SK-N-SH (cell line): ENCODE measurements at regions not wholly inside any gene's neighbourhood (a gene's known extent, or its start where the extent isn't known, plus 50 kb on each side); places are given as distances from the start of the nearest gene placed in this dataset.

Experiments used
- CTCF ChIA-PET: fragments of 300-600, 350-600 bp; formaldehyde crosslinking; extraction: SDS; loops from one replicate; lab custom pipeline; 2021; lab: Yijun Ruan, JAX
- POLR2A ChIA-PET: fragments of 350-600 bp; sonication (Branson Sonifier 250); formaldehyde crosslinking; extraction: SDS; loops from one replicate; lab custom pipeline; 2020; ENCODE audit warnings: antibody characterized with exemption, inconsistent platforms; lab: Yijun Ruan, JAX
- DNase-seq: peaks from one replicate; pipeline ENCODE4 v3.0.0; 2012
- H2AFZ ChIP-seq: fragments of 200-600 bp; sonication (generic); 2 replicates; pipeline ENCODE4 v1.8.1; 2016; ENCODE audit warnings: antibody characterized with exemption, mild to moderate bottlenecking, low read depth
- H3F3A ChIP-seq: fragments of 200-600 bp; sonication (generic); replicated peaks from 2 replicates; pipeline ENCODE3; 2016; ENCODE audit warnings: antibody characterized with exemption, mild to moderate bottlenecking; ENCODE audit not compliant: insufficient read depth
- H3K27ac ChIP-seq, 2 experiments: fragments of 200-500 bp in 1 of 2; fragments of 200-600 bp in 1 of 2; sonication (Bioruptor generic) in 1 of 2; sonication (generic), shearing (Covaris generic) in 1 of 2; 2 replicates each; pipeline versions ENCODE4 v1.5.1 to v1.6.1; 2014 to 2016; ENCODE audit warnings: low read depth in 2 of 2, inconsistent platforms in 1 of 2, low read length in 1 of 2, mild to moderate bottlenecking in 1 of 2, mixed read lengths in 1 of 2
- H3K27me3 ChIP-seq: fragments of 200-600 bp; sonication (generic), shearing (Covaris generic); 2 replicates; pipeline ENCODE4 v1.6.1; 2016; ENCODE audit warnings: mixed run types; ENCODE audit not compliant: insufficient read depth
- H3K36me3 ChIP-seq, 2 experiments: fragments of 200-500 bp in 1 of 2; fragments of 200-600 bp in 1 of 2; sonication (Bioruptor generic) in 1 of 2; sonication (generic) in 1 of 2; replicated peaks in 1 of 2; 2 replicates each; pipeline versions ENCODE3 to v1.5.1; 2014 to 2016; ENCODE audit warnings: low read length in 1 of 2, mild to moderate bottlenecking in 1 of 2; ENCODE audit not compliant: insufficient read depth in 2 of 2, control insufficient read depth in 1 of 2
- H3K4me1 ChIP-seq, 2 experiments: fragments of 200-500 bp in 1 of 2; fragments of 200-600 bp in 1 of 2; sonication (Bioruptor generic) in 1 of 2; sonication (generic), shearing (Covaris generic) in 1 of 2; 2 replicates each; pipeline versions ENCODE4 v1.5.1 to v1.6.1; 2014 to 2016; ENCODE audit warnings: low read depth in 1 of 2, low read length in 1 of 2, mixed run types in 1 of 2; ENCODE audit not compliant: insufficient read depth in 2 of 2, control insufficient read depth in 1 of 2
- H3K4me2 ChIP-seq: fragments of 200-600 bp; sonication (generic), shearing (Covaris generic); 2 replicates; pipeline ENCODE4 v1.6.1; 2017; ENCODE audit warnings: mixed run types
- H3K4me3 ChIP-seq, 2 experiments: fragments of 200-500 bp in 1 of 2; fragments of 200-600 bp in 1 of 2; sonication (Bioruptor generic) in 1 of 2; sonication (generic), shearing (Covaris generic) in 1 of 2; 2 replicates each; pipeline versions ENCODE4 v1.5.1 to v1.8.1; 2014 to 2016; ENCODE audit warnings: low read depth in 2 of 2, inconsistent platforms in 1 of 2, low read length in 1 of 2, mild to moderate bottlenecking in 1 of 2, mixed read lengths in 1 of 2, moderate library complexity in 1 of 2
- H3K79me2 ChIP-seq: fragments of 200-600 bp; sonication (generic); 2 replicates; pipeline ENCODE4 v1.8.1; 2017; ENCODE audit warnings: mild to moderate bottlenecking; ENCODE audit not compliant: insufficient read depth
- H3K9ac ChIP-seq: fragments of 200-600 bp; sonication (generic); 2 replicates; pipeline ENCODE4 v1.6.1; 2017; ENCODE audit warnings: mixed run types
- H3K9me2 ChIP-seq: fragments of 200-600 bp; sonication (generic); 2 replicates; pipeline ENCODE4 v1.6.1; 2017; ENCODE audit warnings: mixed run types
- H3K9me3 ChIP-seq: fragments of 200-600 bp; sonication (generic); 2 replicates; pipeline ENCODE4 v1.6.1; 2017; ENCODE audit warnings: mixed run types, mild to moderate bottlenecking, moderate library complexity
- H4K20me1 ChIP-seq: fragments of 200-600 bp; sonication (generic); 2 replicates; pipeline ENCODE4 v1.6.1; 2017; ENCODE audit warnings: mild to moderate bottlenecking, mixed run types; ENCODE audit not compliant: insufficient read depth
- CHD2 ChIP-seq: fragments of 150-350 bp; IDR thresholded peaks from 2 replicates; pipeline ENCODE4 v1.6.1; 2018; ENCODE audit warnings: low read length; ENCODE audit not compliant: partially characterized antibody
- EZH2phosphoT487 ChIP-seq: fragments of 200-600 bp; sonication (generic); IDR thresholded peaks from 2 replicates; pipeline ENCODE4 v1.6.1; 2017; ENCODE audit warnings: low read depth, mixed run types, mild to moderate bottlenecking, antibody characterized with exemption, moderate library complexity, borderline replicate concordance
- NFIC ChIP-seq: IDR thresholded peaks from 2 replicates; pipeline ENCODE4 v1.4.0; 2012; ENCODE audit warnings: borderline replicate concordance
- NRF1 ChIP-seq: IDR thresholded peaks from 2 replicates; pipeline ENCODE4 v1.6.1; 2012; ENCODE audit warnings: low read depth, mild to moderate bottlenecking, low read length
- RAD21 ChIP-seq: IDR thresholded peaks from 2 replicates; pipeline ENCODE4 v1.6.1; 2012; ENCODE audit warnings: mild to moderate bottlenecking, low read length
- RCOR1 ChIP-seq: fragments of 150-350 bp; IDR thresholded peaks from 2 replicates; pipeline ENCODE4 v1.6.1; 2017; ENCODE audit warnings: antibody characterized with exemption, low read length
- SMC3 ChIP-seq: IDR thresholded peaks from 2 replicates; pipeline ENCODE4 v1.6.1; 2012; ENCODE audit warnings: low read depth, low read length, improper control_type of control experiment
- TCF12 ChIP-seq: IDR thresholded peaks from 2 replicates; pipeline ENCODE4 v1.4.0; 2012
- WGBS: methylation state at CpG from one replicate; pipeline ENCODE4 v1.1.6; 2017; ENCODE audit warnings: low lambda C conversion rate; 5-methylcytosine and 5-hydroxymethylcytosine counted together
- TF ChIP-seq, protein P1 (sequence below): IDR thresholded peaks from 2 replicates; pipeline ENCODE4 v1.4.0; 2012; ENCODE audit warnings: low read depth, borderline replicate concordance
- TF ChIP-seq, protein P2 (sequence below): IDR thresholded peaks from 2 replicates; pipeline ENCODE4; 2012
- TF ChIP-seq, protein P3 (sequence below): IDR thresholded peaks from 2 replicates; pipeline ENCODE4 v1.4.0; 2012; ENCODE audit warnings: low read depth, borderline replicate concordance

DNA sequence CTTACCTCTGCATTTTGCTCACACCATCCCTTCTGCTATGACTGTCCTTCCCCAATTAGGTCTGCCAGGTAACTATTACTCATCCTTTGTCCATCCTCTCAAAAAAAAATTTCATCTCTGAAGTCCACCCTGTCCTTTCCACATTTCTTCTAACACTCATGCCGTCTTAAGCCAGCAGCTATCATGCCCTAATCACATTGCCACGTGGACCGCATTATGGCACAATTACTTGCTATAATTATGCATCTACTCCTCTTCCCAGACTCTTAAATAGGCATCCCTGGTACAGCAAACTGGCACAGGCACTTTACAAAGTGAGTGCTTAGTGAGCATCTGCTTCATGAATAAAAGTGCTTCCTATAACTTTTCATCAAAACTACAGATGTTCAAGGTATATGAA lies 295.4 kb upstream of the ESRRG start:
- Histone ChIP-seq H3K9me3 (no peaks in the 10 kb centered on the region), H3K27ac (peak overlapping the region in 1 of 2 experiments; percentile 74; a peak in 1 of 4 replicates), H3K9ac (no peak overlapping the region), H3K4me2 (no peak overlapping the region), H3K27me3 (no peaks in the 10 kb centered on the region), H3K4me1 (peaks cover 0 to 3% of the 10 kb centered on the region in 2 experiments; a peak in 1 of 4 replicates), H3F3A (no peaks in the 10 kb centered on the region), H2AFZ (no peak overlapping the region), H3K79me2 (no peaks in the 10 kb centered on the region), H3K36me3 (no peaks in the 10 kb centered on the region), H4K20me1 (no peaks in the 10 kb centered on the region), H3K4me3 (no peak overlapping the region), H3K9me2 (no peaks in the 10 kb centered on the region)
- no peak for DNase-seq
- 77% methylated on average over 3 of the region's 3 CpGs for WGBS
- ChIA-PET CTCF (no interaction called here), POLR2A (no interaction called here)
- no peak for TF ChIP-seq CHD2

DNA sequence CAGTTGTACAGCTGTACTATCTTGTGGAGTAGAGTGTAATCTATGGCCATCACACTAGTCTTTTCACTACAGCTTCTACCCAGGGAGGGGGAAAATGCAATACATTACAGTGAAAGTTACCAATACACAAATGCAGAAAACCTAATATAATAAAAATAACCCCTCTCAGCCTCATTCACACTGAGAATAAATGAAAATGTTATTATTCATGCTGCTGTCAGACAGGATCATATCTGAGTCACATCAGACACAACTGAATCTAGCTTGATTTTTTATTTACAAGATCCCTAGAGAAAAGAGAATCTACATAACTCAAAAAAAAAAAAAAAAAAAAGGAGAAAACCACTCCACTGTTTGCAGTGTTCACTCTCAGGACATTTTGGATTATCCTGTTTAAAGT lies 293.9 kb upstream of the ESRRG start:
- H3K79me2 ChIP-seq, result no peaks in the 10 kb centered on the region
- no peaks in the 10 kb centered on the region for H3F3A ChIP-seq
- no peaks in the 10 kb centered on the region for H3K9me2 ChIP-seq
- H3K36me3 ChIP-seq, result no peaks in the 10 kb centered on the region
- H3K27me3 ChIP-seq, result no peaks in the 10 kb centered on the region
- H3K4me1 ChIP-seq, result peaks cover 0 to 3% of the 10 kb centered on the region in 2 experiments; a peak in 1 of 4 replicates
- no peak overlapping the region for H3K9ac ChIP-seq
- no peaks in the 10 kb centered on the region for H4K20me1 ChIP-seq
- no peak overlapping the region for H2AFZ ChIP-seq
- POLR2A ChIA-PET, result no interaction called here
- no peak overlapping the region for H3K4me3 ChIP-seq
- no peak overlapping the region for H3K4me2 ChIP-seq
- no peak for TF ChIP-seq EZH2phosphoT487
- TF ChIP-seq, protein P1, sequence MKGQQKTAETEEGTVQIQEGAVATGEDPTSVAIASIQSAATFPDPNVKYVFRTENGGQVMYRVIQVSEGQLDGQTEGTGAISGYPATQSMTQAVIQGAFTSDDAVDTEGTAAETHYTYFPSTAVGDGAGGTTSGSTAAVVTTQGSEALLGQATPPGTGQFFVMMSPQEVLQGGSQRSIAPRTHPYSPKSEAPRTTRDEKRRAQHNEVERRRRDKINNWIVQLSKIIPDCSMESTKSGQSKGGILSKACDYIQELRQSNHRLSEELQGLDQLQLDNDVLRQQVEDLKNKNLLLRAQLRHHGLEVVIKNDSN, result no peak
- no peak for TF ChIP-seq RCOR1
- TF ChIP-seq NRF1, result no peak
- no peak for TF ChIP-seq NFIC
- TF ChIP-seq, protein P2, sequence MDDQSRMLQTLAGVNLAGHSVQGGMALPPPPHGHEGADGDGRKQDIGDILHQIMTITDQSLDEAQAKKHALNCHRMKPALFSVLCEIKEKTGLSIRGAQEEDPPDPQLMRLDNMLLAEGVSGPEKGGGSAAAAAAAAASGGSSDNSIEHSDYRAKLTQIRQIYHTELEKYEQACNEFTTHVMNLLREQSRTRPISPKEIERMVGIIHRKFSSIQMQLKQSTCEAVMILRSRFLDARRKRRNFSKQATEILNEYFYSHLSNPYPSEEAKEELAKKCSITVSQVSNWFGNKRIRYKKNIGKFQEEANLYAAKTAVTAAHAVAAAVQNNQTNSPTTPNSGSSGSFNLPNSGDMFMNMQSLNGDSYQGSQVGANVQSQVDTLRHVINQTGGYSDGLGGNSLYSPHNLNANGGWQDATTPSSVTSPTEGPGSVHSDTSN, result no peak
- CTCF ChIA-PET, result no interaction called here
- no peak for DNase-seq
- no peak overlapping the region for H3K27ac ChIP-seq
- H3K9me3 ChIP-seq, result no peaks in the 10 kb centered on the region

DNA sequence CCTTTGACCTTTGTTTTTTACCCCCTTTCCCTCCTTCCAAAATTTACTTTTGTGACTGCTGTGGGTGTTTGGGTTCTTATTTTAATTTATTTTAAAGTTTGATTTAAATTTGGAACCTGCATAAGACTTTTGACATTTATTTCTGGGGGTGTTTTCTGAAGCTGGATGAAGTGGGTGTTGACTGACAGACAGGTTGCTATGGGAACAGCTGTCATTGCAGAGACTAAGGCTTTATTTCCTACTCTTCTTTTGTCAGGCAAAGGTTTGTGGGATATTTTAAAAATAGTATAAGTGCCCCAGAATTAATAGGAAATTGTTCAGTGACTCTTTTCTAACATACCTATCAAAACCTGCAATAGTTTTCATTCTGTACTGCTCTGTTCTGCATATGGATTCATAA lies 290.8 kb upstream of the ESRRG start:
- Histone ChIP-seq H3K36me3 (no peaks in the 10 kb centered on the region), H3K9ac (no peak overlapping the region), H3K4me3 (no peak overlapping the region), H3K27ac (no peak overlapping the region), H3K4me2 (no peak overlapping the region)
- POLR2A ChIA-PET, result no interaction called here
- TF ChIP-seq, protein P3, sequence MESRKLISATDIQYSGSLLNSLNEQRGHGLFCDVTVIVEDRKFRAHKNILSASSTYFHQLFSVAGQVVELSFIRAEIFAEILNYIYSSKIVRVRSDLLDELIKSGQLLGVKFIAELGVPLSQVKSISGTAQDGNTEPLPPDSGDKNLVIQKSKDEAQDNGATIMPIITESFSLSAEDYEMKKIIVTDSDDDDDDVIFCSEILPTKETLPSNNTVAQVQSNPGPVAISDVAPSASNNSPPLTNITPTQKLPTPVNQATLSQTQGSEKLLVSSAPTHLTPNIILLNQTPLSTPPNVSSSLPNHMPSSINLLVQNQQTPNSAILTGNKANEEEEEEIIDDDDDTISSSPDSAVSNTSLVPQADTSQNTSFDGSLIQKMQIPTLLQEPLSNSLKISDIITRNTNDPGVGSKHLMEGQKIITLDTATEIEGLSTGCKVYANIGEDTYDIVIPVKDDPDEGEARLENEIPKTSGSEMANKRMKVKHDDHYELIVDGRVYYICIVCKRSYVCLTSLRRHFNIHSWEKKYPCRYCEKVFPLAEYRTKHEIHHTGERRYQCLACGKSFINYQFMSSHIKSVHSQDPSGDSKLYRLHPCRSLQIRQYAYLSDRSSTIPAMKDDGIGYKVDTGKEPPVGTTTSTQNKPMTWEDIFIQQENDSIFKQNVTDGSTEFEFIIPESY, result no peak
- no peak for TF ChIP-seq CHD2
- no peak for TF ChIP-seq SMC3
- TF ChIP-seq TCF12, result no peak
- no peak for TF ChIP-seq RAD21
- TF ChIP-seq, all 33 proteins: peak for 0
- no peaks in the 10 kb centered on the region for H3K9me3 ChIP-seq
- H2AFZ ChIP-seq, result no peak overlapping the region
- H3K79me2 ChIP-seq, result no peaks in the 10 kb centered on the region
- no peaks in the 10 kb centered on the region for H4K20me1 ChIP-seq
- no peaks in the 10 kb centered on the region; a peak in 1 of 4 replicates for H3K4me1 ChIP-seq
- no peaks in the 10 kb centered on the region for H3K27me3 ChIP-seq
- CTCF ChIA-PET, result interaction anchor here (0.6 kb wide), 1 partner anchor 1515 kb away, joined by 3 read pairs; no protein-coding TSS in a partner anchor
- no peaks in the 10 kb centered on the region for H3F3A ChIP-seq
- DNase-seq, result no peak
- H3K9me2 ChIP-seq, result no peaks in the 10 kb centered on the region
